Kidney (tissue), 13 donors: ENCODE measurements at regions not wholly inside any gene's neighbourhood (a gene's known extent, or its start where the extent isn't known, plus 50 kb on each side); places are given as distances from the start of the nearest gene placed in this dataset.

ENCODE experiments used
- DNase-seq, 5 donors: peaks; one replicate each; pipeline ENCODE4 v3.0.0-alpha.2; 2013 to 2020
- FAIRE-seq: peaks from 2 replicates; lab custom pipeline; 2012; peaks lifted over from hg19 to GRCh38; lab: Jason Lieb, UNC
- H3K27ac ChIP-seq, 2 donors: one replicate each; pipeline ENCODE4 v1.7.0; 2013; ENCODE audit warnings: low read depth in 2 of 2, low read length in 2 of 2, inconsistent platforms in 1 of 2
- H3K27me3 ChIP-seq: one replicate; pipeline ENCODE4 v1.7.1; 2013; ENCODE audit warnings: low read length, inconsistent platforms; ENCODE audit not compliant: control insufficient read depth, insufficient read depth
- H3K36me3 ChIP-seq, 3 donors: one replicate each; pipeline versions ENCODE4 v1.7.0 to v1.7.1; 2013; ENCODE audit warnings: low read length in 3 of 3, control low read depth in 1 of 3, inconsistent platforms in 1 of 3; ENCODE audit not compliant: insufficient read depth in 3 of 3, control insufficient read depth in 2 of 3
- H3K4me1 ChIP-seq, 3 donors: one replicate each; pipeline versions ENCODE4 v1.7.0 to v1.7.1; 2013; ENCODE audit warnings: low read length in 3 of 3, inconsistent platforms in 1 of 3, low read depth in 1 of 3; ENCODE audit not compliant: control insufficient read depth in 2 of 3, insufficient read depth in 2 of 3
- H3K4me3 ChIP-seq, 3 donors: one replicate each; pipeline versions ENCODE4 v1.7.0 to v1.8.1; 2013; ENCODE audit warnings: low read length in 3 of 3, control low read depth in 1 of 3, inconsistent platforms in 1 of 3
- H3K9ac ChIP-seq, 3 donors: one replicate each; pipeline versions ENCODE4 v1.7.0 to v1.7.1; 2013; ENCODE audit warnings: low read length in 3 of 3, control low read depth in 1 of 3, inconsistent platforms in 1 of 3
- H3K9me3 ChIP-seq, 3 donors: one replicate each; pipeline versions ENCODE4 v1.7.0 to v1.7.1; 2013; ENCODE audit warnings: low read length in 3 of 3, control low read depth in 1 of 3, inconsistent platforms in 1 of 3; ENCODE audit not compliant: control insufficient read depth in 2 of 3, insufficient read depth in 1 of 3
- CTCF ChIP-seq: IDR thresholded peaks from 3 replicates; pipeline ENCODE4 v1.5.1; 2012; ENCODE audit warnings: mild to moderate bottlenecking, moderate library complexity, borderline replicate concordance; ENCODE audit not compliant: insufficient read depth; ENCODE audit errors: extremely low read depth
- intact Hi-C: fragments of 100-400 bp; cut with DNase I; formaldehyde crosslinking; loops from one replicate; pipeline ENCODE4 v1.11.1; 2022
- donor health status: control.
- donor health status: control.
- donor health status: control.
- donor health status: control.
- donor health status: control.
- donor health status: DM: yes; HTN: yes; CAD: no.
- donor health status: Normal renal cell carcinoma (clear cell type).

- intact Hi-C loops = no loop called here
- DNase-seq = no peak
- no peak overlapping the region for H3K9ac ChIP-seq
- no peaks in the 10 kb centered on the region for H3K4me1 ChIP-seq
- H3K4me3 ChIP-seq = no peak overlapping the region
- no peak overlapping the region for H3K27ac ChIP-seq
- H3K27me3 ChIP-seq = no peaks in the 10 kb centered on the region
- FAIRE-seq = no peak
- no peaks in the 10 kb centered on the region for H3K36me3 ChIP-seq
- H3K9me3 ChIP-seq = no peaks in the 10 kb centered on the region
- no peak for TF ChIP-seq CTCF
These were observed 129.8 kb downstream of the MXRA5 start for GRCh38 chrX:3216581-3217180.

- no peaks in the 10 kb centered on the region for H3K36me3 ChIP-seq
- no peak for FAIRE-seq
- no peaks in the 10 kb centered on the region for H3K4me1 ChIP-seq
- DNase-seq = no peak
- H3K9ac ChIP-seq = no peak overlapping the region
- intact Hi-C loops = no loop called here
- no peaks in the 10 kb centered on the region for H3K27me3 ChIP-seq
- no peak overlapping the region for H3K4me3 ChIP-seq
- H3K9me3 ChIP-seq = no peaks in the 10 kb centered on the region
- TF ChIP-seq CTCF = no peak
- no peak overlapping the region for H3K27ac ChIP-seq
These were observed 131.2 kb downstream of the MXRA5 start for GRCh38 chrX:3215249-3215648.

- intact Hi-C loops = no loop called here
- Histone ChIP-seq H3K4me1 (no peaks in the 10 kb centered on the region), H3K27ac (no peak overlapping the region), H3K9me3 (no peaks in the 10 kb centered on the region), H3K4me3 (no peak overlapping the region), H3K36me3 (no peaks in the 10 kb centered on the region), H3K27me3 (no peaks in the 10 kb centered on the region), H3K9ac (no peak overlapping the region)
- no peak for DNase-seq
- no peak for FAIRE-seq
- no peak for TF ChIP-seq CTCF
These were observed 140.1 kb downstream of the MXRA5 start for GRCh38 chrX:3206314-3206713.

GRCh38 chrX:3204606-3205005, 141.8 kb downstream of the MXRA5 start:
- H3K27me3 ChIP-seq = no peaks in the 10 kb centered on the region
- H3K4me3 ChIP-seq = no peak overlapping the region
- H3K36me3 ChIP-seq = no peaks in the 10 kb centered on the region
- H3K27ac ChIP-seq = no peak overlapping the region
- intact Hi-C loops = no loop called here
- H3K9me3 ChIP-seq = no peaks in the 10 kb centered on the region
- FAIRE-seq (no peak), DNase-seq (no peak)
- no peak overlapping the region for H3K9ac ChIP-seq
- no peak for TF ChIP-seq CTCF
- H3K4me1 ChIP-seq = no peaks in the 10 kb centered on the region
